SK-N-SH treated with all-trans-retinoic acid at 6 μM for 48 hours (cell line): ENCODE measurements at regions not wholly inside any gene's neighbourhood (a gene's known extent, or its start where the extent isn't known, plus 50 kb on each side); places are given as distances from the start of the nearest gene placed in this dataset.

ENCODE experiments used
- SNAI2 ChIP-seq: fragments of 250-450 bp; sonication (Bioruptor Pico); IDR thresholded peaks from 2 replicates; pipeline ENCODE4 v1.5.0; 2020; ENCODE audit warnings: mild to moderate bottlenecking, moderate library complexity
- TF ChIP-seq, protein P1 (sequence below): fragments of 250-450 bp; sonication (Bioruptor Pico); IDR thresholded peaks from 2 replicates; pipeline ENCODE4 v1.5.1; 2021; ENCODE audit warnings: mild to moderate bottlenecking, moderate library complexity

DNA sequence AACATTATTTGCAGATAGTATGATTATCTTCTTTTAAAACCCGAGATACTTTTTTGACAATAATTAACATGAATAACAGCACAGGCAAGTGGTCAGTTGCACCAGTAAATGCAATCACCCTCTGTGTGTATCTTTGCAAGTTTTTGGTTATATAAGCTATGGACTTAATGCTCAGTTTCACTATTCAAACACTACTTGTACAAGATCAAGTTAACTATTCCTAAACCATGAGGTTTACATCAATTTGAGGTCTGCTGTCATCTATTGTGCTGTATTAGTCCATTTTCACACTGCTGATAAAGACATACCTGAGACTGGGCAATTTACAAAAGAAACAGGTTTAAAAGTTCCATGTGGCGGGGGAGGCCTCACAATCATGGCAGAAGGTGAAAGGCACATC lies 323.2 kb downstream of the NR4A2 start:
- TF ChIP-seq SNAI2: no peak
- TF ChIP-seq, protein P1, sequence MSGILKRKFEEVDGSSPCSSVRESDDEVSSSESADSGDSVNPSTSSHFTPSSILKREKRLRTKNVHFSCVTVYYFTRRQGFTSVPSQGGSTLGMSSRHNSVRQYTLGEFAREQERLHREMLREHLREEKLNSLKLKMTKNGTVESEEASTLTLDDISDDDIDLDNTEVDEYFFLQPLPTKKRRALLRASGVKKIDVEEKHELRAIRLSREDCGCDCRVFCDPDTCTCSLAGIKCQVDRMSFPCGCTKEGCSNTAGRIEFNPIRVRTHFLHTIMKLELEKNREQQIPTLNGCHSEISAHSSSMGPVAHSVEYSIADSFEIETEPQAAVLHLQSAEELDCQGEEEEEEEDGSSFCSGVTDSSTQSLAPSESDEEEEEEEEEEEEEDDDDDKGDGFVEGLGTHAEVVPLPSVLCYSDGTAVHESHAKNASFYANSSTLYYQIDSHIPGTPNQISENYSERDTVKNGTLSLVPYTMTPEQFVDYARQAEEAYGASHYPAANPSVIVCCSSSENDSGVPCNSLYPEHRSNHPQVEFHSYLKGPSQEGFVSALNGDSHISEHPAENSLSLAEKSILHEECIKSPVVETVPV: no peak
